Right lobe of liver (tissue), 6 donors: ENCODE measurements at regions not wholly inside any gene's neighbourhood (a gene's known extent, or its start where the extent isn't known, plus 50 kb on each side); places are given as distances from the start of the nearest gene placed in this dataset.
"Not testable (repeated sequence)": the region's sequence is repeated elsewhere in the genome, so short reads cannot be mapped to it uniquely, and the experiment has no call there.

Experiments
- ATAC-seq, 4 donors: fragments of 200-7000 bp; cut with Tn5 transposase; one replicate each; pipeline ENCODE4 v1.9.1; 2020; ENCODE audit warnings: mild to moderate bottlenecking in 4 of 4, moderate library complexity in 4 of 4
- DNase-seq, 3 donors: peaks; one replicate each; pipeline ENCODE4 v3.0.0-alpha.2; 2020
- H3K27ac ChIP-seq, 3 donors: fragments of 200-600 bp; one replicate each; pipeline ENCODE4 v1.8.0; 2022
- H3K27me3 ChIP-seq, 2 donors: fragments of 200-600 bp; one replicate each; pipeline ENCODE4 v1.8.0; 2022
- H3K36me3 ChIP-seq, 4 donors: fragments of 200-600 bp; sonication (generic) in 1 of 4; one replicate each; pipeline versions ENCODE4 v1.5.1 to v1.8.0; 2017 to 2022; ENCODE audit warnings: control low read depth in 1 of 4
- H3K4me1 ChIP-seq, 4 donors: fragments of 200-600 bp; sonication (generic) in 1 of 4; one replicate each; pipeline versions ENCODE4 v1.5.1 to v1.8.0; 2017 to 2022; ENCODE audit warnings: control low read depth in 1 of 4
- H3K4me3 ChIP-seq, 3 donors: fragments of 200-600 bp; one replicate each; pipeline ENCODE4 v1.8.0; 2022
- H3K9me3 ChIP-seq, 4 donors: fragments of 200-600 bp; sonication (generic) in 1 of 4; one replicate each; pipeline versions ENCODE4 v1.5.1 to v1.8.0; 2017 to 2022; ENCODE audit warnings: control low read depth in 1 of 4
- POLR2A ChIP-seq: fragments of 450-650 bp; IDR thresholded peaks from one replicate; pipeline ENCODE4 v1.6.1; 2017; ENCODE audit warnings: antibody characterized with exemption, mild to moderate bottlenecking
- WGBS: methylation state at CpG from one replicate; pipeline ENCODE4 v1.1.6; 2018; ENCODE audit warnings: low coverage, low lambda C conversion rate; ENCODE audit not compliant: insufficient coverage; ENCODE audit errors: missing lambda C conversion rate; 5-methylcytosine and 5-hydroxymethylcytosine counted together
- intact Hi-C, 2 donors: fragments of 100-400 bp; cut with DNase I; formaldehyde crosslinking; loops; one replicate each; pipeline versions ENCODE4 v1.11.2 to v1.14.1; 2022
- TF ChIP-seq, protein P1 (sequence below), 4 donors: fragments of 200-600 bp in 3 of 4; fragments of 450-650 bp in 1 of 4; IDR thresholded peaks; one replicate each; pipeline versions ENCODE4 v1.5.1 to v1.8.0; 2016 to 2022; ENCODE audit warnings: antibody characterized with exemption in 4 of 4, mild to moderate bottlenecking in 2 of 4
- donor health status: DM: no; HTN: yes; CAD: no.
- donor health status: DM: no; HTN: no; CAD: no.
- donor health status: DM: no; HTN: no; CAD: no.
- donor health status: DM: no; HTN: yes; CAD: no.
- donor health status: DM: no; HTN: yes; CAD: no.

DNA sequence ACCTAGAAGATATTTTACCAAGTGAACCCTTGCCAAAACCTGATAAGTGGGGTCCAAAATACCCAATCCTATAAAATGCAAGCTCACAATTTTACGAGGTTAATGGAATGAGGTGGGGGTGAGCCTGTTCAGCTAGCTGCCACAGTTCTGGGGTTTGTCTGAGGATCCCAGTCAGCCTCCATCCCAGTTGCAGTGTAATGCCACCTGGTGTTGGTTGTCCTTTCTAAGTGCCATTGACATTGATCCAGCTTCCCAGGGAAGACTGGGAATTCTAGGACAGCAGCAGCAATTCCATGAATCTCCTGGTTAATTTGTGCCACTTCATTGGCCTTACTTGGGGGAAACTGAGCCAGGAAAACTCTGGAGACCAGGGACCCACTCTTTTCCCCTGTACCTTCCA lies 298.3 kb downstream of the RWDD3 start:
- intact Hi-C loops = no loop called here
- H3K36me3 ChIP-seq = no peaks in the 10 kb centered on the region
- WGBS = 17% methylated on average over 1 of the region's 1 CpG
- no peaks in the 10 kb centered on the region for H3K4me1 ChIP-seq
- TF ChIP-seq POLR2A = no peak
- TF ChIP-seq, protein P1, sequence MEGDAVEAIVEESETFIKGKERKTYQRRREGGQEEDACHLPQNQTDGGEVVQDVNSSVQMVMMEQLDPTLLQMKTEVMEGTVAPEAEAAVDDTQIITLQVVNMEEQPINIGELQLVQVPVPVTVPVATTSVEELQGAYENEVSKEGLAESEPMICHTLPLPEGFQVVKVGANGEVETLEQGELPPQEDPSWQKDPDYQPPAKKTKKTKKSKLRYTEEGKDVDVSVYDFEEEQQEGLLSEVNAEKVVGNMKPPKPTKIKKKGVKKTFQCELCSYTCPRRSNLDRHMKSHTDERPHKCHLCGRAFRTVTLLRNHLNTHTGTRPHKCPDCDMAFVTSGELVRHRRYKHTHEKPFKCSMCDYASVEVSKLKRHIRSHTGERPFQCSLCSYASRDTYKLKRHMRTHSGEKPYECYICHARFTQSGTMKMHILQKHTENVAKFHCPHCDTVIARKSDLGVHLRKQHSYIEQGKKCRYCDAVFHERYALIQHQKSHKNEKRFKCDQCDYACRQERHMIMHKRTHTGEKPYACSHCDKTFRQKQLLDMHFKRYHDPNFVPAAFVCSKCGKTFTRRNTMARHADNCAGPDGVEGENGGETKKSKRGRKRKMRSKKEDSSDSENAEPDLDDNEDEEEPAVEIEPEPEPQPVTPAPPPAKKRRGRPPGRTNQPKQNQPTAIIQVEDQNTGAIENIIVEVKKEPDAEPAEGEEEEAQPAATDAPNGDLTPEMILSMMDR (IDR thresholded peaks at IDR 0.05) = peak in 1 of 4 donors; percentile 19
- ATAC-seq = no peak
- DNase-seq = no peak
- H3K27me3 ChIP-seq = no peaks in the 10 kb centered on the region
- no peaks in the 10 kb centered on the region for H3K9me3 ChIP-seq
- no peak overlapping the region for H3K27ac ChIP-seq
- H3K4me3 ChIP-seq = no peak overlapping the region

DNA sequence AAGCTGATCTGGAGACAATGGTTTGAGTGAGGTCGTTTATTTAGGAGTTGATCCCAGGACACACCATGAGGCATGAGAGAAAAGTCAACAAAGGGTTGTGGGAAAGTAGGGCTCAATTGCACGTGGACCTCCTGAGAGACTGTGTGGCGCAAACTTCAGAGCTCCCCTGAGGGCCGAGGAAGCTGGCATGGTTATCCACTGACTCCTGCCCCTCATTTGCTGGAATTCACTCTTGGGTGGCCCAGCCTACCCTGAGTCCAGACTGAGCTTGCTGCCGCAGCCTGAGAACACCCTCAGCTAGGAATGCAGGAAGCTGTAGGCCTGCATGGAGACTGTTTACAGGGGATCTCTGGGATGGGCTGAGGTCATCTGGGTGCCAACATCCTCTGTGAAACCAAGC lies 301.0 kb downstream of the RWDD3 start:
- H3K4me1 ChIP-seq = no peaks in the 10 kb centered on the region
- intact Hi-C loops = no loop called here
- no peaks in the 10 kb centered on the region for H3K27me3 ChIP-seq
- H3K36me3 ChIP-seq = no peaks in the 10 kb centered on the region
- TF ChIP-seq POLR2A = no peak
- TF ChIP-seq, protein P1 (IDR thresholded peaks at IDR 0.05) = no peak
- ATAC-seq (peak in 2 of 4 donors; percentile 19 to 29), DNase-seq (no peak)
- H3K4me3 ChIP-seq = no peak overlapping the region
- H3K9me3 ChIP-seq = no peaks in the 10 kb centered on the region
- WGBS = 30% methylated on average over 2 of the region's 5 CpGs
- no peak overlapping the region for H3K27ac ChIP-seq

DNA sequence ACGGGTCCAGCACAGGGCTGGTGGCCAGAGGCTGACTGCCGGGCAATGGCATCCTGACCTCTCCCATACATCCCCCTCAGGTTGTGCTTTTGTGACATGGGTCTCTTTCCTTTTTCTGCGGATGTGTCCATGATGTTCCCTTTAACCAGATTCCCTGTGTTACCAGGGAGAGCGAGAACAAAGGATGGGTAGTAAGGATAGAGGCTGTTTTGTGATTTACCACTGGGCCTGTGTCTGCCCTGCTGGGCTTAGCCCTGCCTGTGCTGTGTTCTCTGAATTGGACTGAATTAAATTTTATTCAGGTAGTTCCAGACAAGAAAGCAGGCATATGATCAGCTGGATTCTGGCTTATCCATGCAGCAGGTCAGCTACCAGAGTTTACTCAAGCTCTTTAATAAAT lies 301.6 kb downstream of the RWDD3 start:
- WGBS = 80% methylated on average over 1 of the region's 4 CpGs
- Histone ChIP-seq H3K27me3 (no peaks in the 10 kb centered on the region), H3K9me3 (no peaks in the 10 kb centered on the region), H3K4me1 (no peaks in the 10 kb centered on the region), H3K4me3 (no peak overlapping the region), H3K36me3 (no peaks in the 10 kb centered on the region), H3K27ac (no peak overlapping the region)
- TF ChIP-seq POLR2A = no peak
- TF ChIP-seq, protein P1 (IDR thresholded peaks at IDR 0.05) = no peak
- no peak for DNase-seq
- intact Hi-C loops = no loop called here
- peak in 1 of 4 donors; percentile 14 for ATAC-seq

DNA sequence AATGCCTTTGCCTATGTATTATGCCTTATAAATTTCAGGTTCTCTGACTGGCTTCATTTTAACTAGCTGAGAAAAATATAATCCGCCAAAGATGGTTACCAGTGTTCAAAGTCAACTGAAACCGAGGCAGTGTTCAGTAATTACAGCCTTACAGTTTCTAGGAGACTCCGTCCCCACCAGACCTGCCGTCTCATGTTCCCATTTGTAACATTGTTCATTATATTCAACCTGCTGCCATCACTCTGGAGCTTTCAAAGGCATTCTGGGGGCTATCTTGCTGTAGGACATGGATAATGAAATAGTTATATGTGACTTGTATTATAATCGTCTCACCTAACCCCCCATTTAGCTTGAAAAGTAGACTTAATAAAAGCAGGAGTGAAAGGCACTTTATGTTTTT lies 302.5 kb downstream of the RWDD3 start:
- H3K27me3 ChIP-seq = no peaks in the 10 kb centered on the region
- no peak overlapping the region for H3K4me3 ChIP-seq
- ATAC-seq = no peak
- intact Hi-C loops = no loop called here
- no peak for TF ChIP-seq POLR2A
- TF ChIP-seq, protein P1 (IDR thresholded peaks at IDR 0.05) = no peak
- no peak overlapping the region for H3K27ac ChIP-seq
- H3K4me1 ChIP-seq = no peaks in the 10 kb centered on the region
- no peaks in the 10 kb centered on the region for H3K36me3 ChIP-seq
- no peaks in the 10 kb centered on the region for H3K9me3 ChIP-seq
- 69% methylated on average over 2 of the region's 5 CpGs for WGBS
- no peak for DNase-seq

DNA sequence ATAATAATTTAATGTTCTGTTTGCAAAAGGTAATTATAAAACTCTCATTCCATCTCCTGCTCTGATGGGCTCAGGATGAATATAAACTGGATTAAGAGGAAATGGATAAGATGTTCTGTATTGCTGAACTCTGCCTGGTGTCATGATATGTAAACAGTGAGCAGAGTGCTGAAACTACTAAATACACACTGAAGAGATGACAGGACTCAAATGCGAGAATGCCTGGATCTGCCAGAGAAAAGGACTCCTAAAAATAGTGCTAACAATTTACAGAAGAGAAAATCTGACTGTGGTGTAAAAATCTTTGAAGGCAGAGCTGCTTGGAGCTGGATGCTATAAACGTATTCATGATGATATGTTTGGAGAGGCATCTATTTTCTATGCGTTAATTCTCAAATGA lies 303.2 kb downstream of the RWDD3 start:
- 38% methylated on average over 3 of the region's 3 CpGs for WGBS
- intact Hi-C loops = no loop called here
- peak in 1 of 4 donors; percentile 38 for ATAC-seq

DNA sequence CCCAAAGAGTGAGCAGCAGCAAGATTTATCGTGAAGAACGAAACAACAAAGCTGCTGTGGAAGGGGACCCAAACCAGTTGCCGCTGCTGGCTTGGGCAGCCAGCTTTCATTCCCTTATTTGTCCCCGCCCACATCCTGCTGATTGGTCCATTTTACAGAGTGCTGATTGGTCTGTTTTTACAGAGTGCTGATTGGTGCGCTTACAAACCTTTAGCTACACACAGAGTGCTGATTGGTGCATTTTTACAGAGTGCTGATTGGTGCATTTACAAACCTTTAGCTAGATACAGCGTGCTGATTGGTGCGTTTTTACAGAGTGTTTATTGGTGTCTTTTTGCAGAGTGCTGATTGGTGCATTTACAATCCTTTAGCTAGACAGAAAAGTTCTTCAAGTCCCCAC lies 304.2 kb downstream of the RWDD3 start:
- ATAC-seq, H3K4me1 ChIP-seq, H3K9me3 ChIP-seq, H3K27me3 ChIP-seq, DNase-seq, H3K36me3 ChIP-seq, H3K4me3 ChIP-seq, H3K27ac ChIP-seq, intact Hi-C loops: not testable (repeated sequence)
- WGBS = 77% methylated on average over 5 of the region's 7 CpGs

More for the DNA sequence above, 303.2 kb downstream of the RWDD3 start:
- Histone ChIP-seq H3K4me1 (no peaks in the 10 kb centered on the region), H3K27ac (no peak overlapping the region), H3K27me3 (no peaks in the 10 kb centered on the region), H3K9me3 (no peaks in the 10 kb centered on the region), H3K36me3 (no peaks in the 10 kb centered on the region), H3K4me3 (no peak overlapping the region)
- no peak for TF ChIP-seq POLR2A
- TF ChIP-seq, protein P1 (IDR thresholded peaks at IDR 0.05) = no peak
- no peak for DNase-seq
